ENCODE measurements at regions not wholly inside any gene's neighbourhood (a gene's known extent, or its start where the extent isn't known, plus 50 kb on each side); places are given as distances from the start of the nearest gene placed in this dataset.
"Not testable (repeated sequence)": the region's sequence is repeated elsewhere in the genome, so short reads cannot be mapped to it uniquely, and the experiment has no call there.

- not testable (repeated sequence) for DNase-seq; H3K27me3 ChIP-seq (ENCODE audit: insufficient read depth, low read depth, severe bottlenecking); H3K4me3 ChIP-seq (ENCODE audit: low read depth, low read length); H3K9me3 ChIP-seq (ENCODE audit: severe bottlenecking); H3K27ac ChIP-seq; H3K36me3 ChIP-seq
These were observed 138.9 kb upstream of the FOXD4L5 start for GRCh38 chr9:65423691-65424436.

GRCh38 chr9:65422966-65423690 lies 138.1 kb upstream of the FOXD4L5 start:
- not testable (repeated sequence) for H3K27me3 ChIP-seq (ENCODE audit: insufficient read depth, low read depth, severe bottlenecking); H3K9me3 ChIP-seq (ENCODE audit: severe bottlenecking); DNase-seq; H3K27ac ChIP-seq; H3K4me3 ChIP-seq (ENCODE audit: low read depth, low read length); H3K36me3 ChIP-seq

GRCh38 chr9:65421486-65421885 lies 136.5 kb upstream of the FOXD4L5 start:
- not testable (repeated sequence) for H3K27me3 ChIP-seq (ENCODE audit: insufficient read depth, low read depth, severe bottlenecking); H3K4me3 ChIP-seq (ENCODE audit: low read depth, low read length); H3K9me3 ChIP-seq (ENCODE audit: severe bottlenecking); H3K36me3 ChIP-seq; DNase-seq; H3K27ac ChIP-seq

- Histone ChIP-seq H3K9me3 (ENCODE audit: severe bottlenecking) (peaks cover 2% of the 10 kb centered on the region), H3K4me3 (ENCODE audit: low read depth, low read length) (no peak overlapping the region), H3K27me3 (ENCODE audit: insufficient read depth, low read depth, severe bottlenecking) (no peaks in the 10 kb centered on the region), H3K27ac (no peak overlapping the region), H3K36me3 (no peaks in the 10 kb centered on the region)
- no peak for TF ChIP-seq CTCF (IDR thresholded peaks at IDR 0.05; ENCODE audit: low read depth, low read length)
- no peak for DNase-seq
These were observed 135.8 kb upstream of the FOXD4L5 start for GRCh38 chr9:65420771-65421170.

GRCh38 chr9:65418966-65419365 lies 134.0 kb upstream of the FOXD4L5 start:
- H3K4me3 ChIP-seq (ENCODE audit: low read depth, low read length); DNase-seq; H3K27me3 ChIP-seq (ENCODE audit: insufficient read depth, low read depth, severe bottlenecking); H3K36me3 ChIP-seq; H3K27ac ChIP-seq; H3K9me3 ChIP-seq (ENCODE audit: severe bottlenecking): not testable (repeated sequence)

- H3K27me3 ChIP-seq (ENCODE audit: insufficient read depth, low read depth, severe bottlenecking); H3K4me3 ChIP-seq (ENCODE audit: low read depth, low read length); H3K36me3 ChIP-seq; H3K27ac ChIP-seq; DNase-seq; H3K9me3 ChIP-seq (ENCODE audit: severe bottlenecking): not testable (repeated sequence)
These were observed 131.9 kb upstream of the FOXD4L5 start for GRCh38 chr9:65416948-65417347.

- not testable (repeated sequence) for DNase-seq; H3K9me3 ChIP-seq (ENCODE audit: severe bottlenecking); H3K4me3 ChIP-seq (ENCODE audit: low read depth, low read length); H3K27ac ChIP-seq; H3K36me3 ChIP-seq
- peaks cover 19% of the 10 kb centered on the region for H3K27me3 ChIP-seq (ENCODE audit: insufficient read depth, low read depth, severe bottlenecking)
These were observed 129.2 kb upstream of the FOXD4L5 start for GRCh38 chr9:65414249-65414648.

- not testable (repeated sequence) for H3K9me3 ChIP-seq (ENCODE audit: severe bottlenecking); DNase-seq; H3K4me3 ChIP-seq (ENCODE audit: low read depth, low read length); H3K36me3 ChIP-seq; H3K27ac ChIP-seq
- H3K27me3 ChIP-seq (ENCODE audit: insufficient read depth, low read depth, severe bottlenecking), result peaks cover 19% of the 10 kb centered on the region
These were observed 128.4 kb upstream of the FOXD4L5 start for GRCh38 chr9:65413371-65413770.

GRCh38 chr9:65411901-65412300 lies 126.9 kb upstream of the FOXD4L5 start:
- Histone ChIP-seq H3K27me3 (ENCODE audit: insufficient read depth, low read depth, severe bottlenecking) (peaks cover 19% of the 10 kb centered on the region), H3K9me3 (ENCODE audit: severe bottlenecking) (no peaks in the 10 kb centered on the region), H3K36me3 (no peaks in the 10 kb centered on the region), H3K27ac (no peak overlapping the region), H3K4me3 (ENCODE audit: low read depth, low read length) (no peak overlapping the region)
- no peak for DNase-seq
- TF ChIP-seq CTCF (IDR thresholded peaks at IDR 0.05; ENCODE audit: low read depth, low read length), result no peak
